GM10248 (cell line): ENCODE measurements at regions not wholly inside any gene's neighbourhood (a gene's known extent, or its start where the extent isn't known, plus 50 kb on each side); places are given as distances from the start of the nearest gene placed in this dataset.

Source experiments
- CTCF ChIA-PET: fragments of 300-600 bp; sonication (Branson Sonifier 250); formaldehyde crosslinking; extraction: SDS; loops from one replicate; lab custom pipeline; 2021; ENCODE audit warnings: antibody characterized with exemption; lab: Yijun Ruan, JAX
- POLR2A ChIA-PET: fragments of 350-650 bp; sonication (Branson Sonifier 250); formaldehyde crosslinking; extraction: SDS; loops from one replicate; lab custom pipeline; 2020; ENCODE audit warnings: antibody characterized with exemption; lab: Yijun Ruan, JAX
- DNase-seq: peaks from one replicate; pipeline ENCODE4 v3.0.0; 2012; ENCODE audit errors: extremely low spot score
- CTCF ChIP-seq: IDR thresholded peaks from 2 replicates; pipeline ENCODE4 v1.5.1; 2012; ENCODE audit warnings: mild to moderate bottlenecking, low read depth; ENCODE audit errors: extremely low read depth, missing control alignments, control extremely low read depth

DNA sequence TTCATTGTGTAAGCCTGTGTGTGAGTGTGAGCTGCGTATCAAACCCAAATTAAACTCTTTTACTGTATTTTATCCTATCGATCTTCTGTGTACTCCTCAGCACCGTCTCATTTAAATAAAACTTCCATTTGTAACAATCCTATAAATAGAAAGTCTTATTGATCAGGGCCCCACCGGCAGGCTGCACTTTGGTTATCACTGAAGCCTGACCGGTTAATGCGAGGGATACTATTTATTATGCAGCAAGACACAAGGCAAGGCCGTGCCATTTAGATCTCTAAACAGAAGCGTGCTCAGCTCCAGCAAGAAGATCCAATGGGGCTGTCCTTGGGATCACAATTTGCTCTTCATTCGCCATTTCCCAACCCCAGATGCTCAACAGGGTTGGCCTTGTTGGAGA is 252.6 kb upstream of the TSHZ3 start:
- DNase-seq = no peak
- no peak for TF ChIP-seq CTCF
- POLR2A ChIA-PET = no interaction called here
- CTCF ChIA-PET = no interaction called here

DNA sequence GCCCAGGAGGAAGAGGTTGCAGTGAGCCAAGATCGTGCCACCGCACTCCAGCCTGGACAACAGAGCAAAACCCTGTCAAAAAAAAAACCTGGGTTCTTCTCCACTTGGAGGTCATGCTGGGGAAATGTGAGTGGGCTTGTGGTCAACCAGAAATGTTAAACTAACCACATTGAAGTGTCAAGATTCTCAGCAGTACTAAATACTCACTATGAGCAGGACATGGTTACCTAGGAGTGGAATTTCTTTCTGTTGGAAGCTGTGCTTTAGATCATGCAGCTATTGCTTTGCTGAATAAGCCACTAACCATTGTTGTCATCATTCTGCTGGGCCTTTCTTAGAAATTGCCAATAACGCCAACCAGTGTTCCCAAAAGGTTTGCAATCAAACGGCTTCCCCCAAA is 253.3 kb upstream of the TSHZ3 start:
- no peak for DNase-seq
- CTCF ChIA-PET = no interaction called here
- TF ChIP-seq CTCF = no peak
- POLR2A ChIA-PET = no interaction called here

GRCh38 chr19:31604493-31605040 is 255.3 kb upstream of the TSHZ3 start:
- no peak for DNase-seq
- no peak for TF ChIP-seq CTCF
- ChIA-PET CTCF (no interaction called here), POLR2A (no interaction called here)

GRCh38 chr19:31610018-31610417 is 260.8 kb upstream of the TSHZ3 start:
- no peak for TF ChIP-seq CTCF
- ChIA-PET POLR2A (no interaction called here), CTCF (no interaction called here)
- DNase-seq = no peak

GRCh38 chr19:31611046-31611877 is 262.0 kb upstream of the TSHZ3 start:
- CTCF ChIA-PET = no interaction called here
- no peak for TF ChIP-seq CTCF
- DNase-seq = no peak
- POLR2A ChIA-PET = no interaction called here

DNA sequence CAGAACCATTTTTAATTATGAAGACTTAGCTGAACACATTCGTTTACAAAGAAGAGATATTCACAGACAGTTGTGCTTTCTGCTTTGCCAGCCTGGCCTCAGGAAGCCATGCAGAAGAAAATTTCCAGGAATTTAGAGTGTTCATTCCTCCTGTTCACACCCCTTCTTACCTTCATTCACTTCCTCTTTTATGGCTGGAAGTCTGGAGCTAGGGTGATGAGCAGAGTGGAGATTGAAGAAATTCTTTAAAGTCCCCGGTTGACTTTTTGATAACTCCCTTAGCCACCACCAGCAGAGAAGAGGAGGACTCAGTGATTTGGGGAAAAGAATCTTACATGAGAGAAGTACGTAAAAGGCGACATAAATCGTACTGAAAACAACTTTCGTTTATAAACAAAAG is 263.6 kb upstream of the TSHZ3 start:
- ChIA-PET CTCF (no interaction called here), POLR2A (no interaction called here)
- no peak for TF ChIP-seq CTCF
- DNase-seq = no peak
